RPMI7951 (cell line): ENCODE measurements at regions not wholly inside any gene's neighbourhood (a gene's known extent, or its start where the extent isn't known, plus 50 kb on each side); places are given as distances from the start of the nearest gene placed in this dataset.

Source experiments
- DNase-seq: peaks from one replicate; pipeline ENCODE4 v3.0.0-alpha.2; 2012; ENCODE audit warnings: low read depth

DNA sequence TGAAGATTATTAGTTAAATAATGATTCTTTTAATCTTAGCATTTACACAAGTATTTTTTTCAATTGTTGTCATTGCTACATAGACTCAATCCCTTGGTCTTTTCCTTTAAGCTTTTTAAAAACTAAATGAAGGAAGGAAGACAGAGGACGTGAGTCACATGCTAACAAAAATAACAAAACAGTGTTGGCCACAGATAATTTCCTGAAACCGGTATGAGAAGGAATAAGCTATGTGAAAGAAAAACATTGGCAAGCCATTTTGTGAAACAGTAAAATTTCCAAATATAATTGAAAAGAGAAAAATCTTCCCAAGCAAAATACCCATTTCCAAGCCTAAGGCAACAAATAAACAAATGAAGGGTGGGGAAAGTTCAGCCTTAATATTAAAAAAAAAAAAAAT lies 223.0 kb downstream of the AHR start:
- peak; percentile 84 for DNase-seq

DNA sequence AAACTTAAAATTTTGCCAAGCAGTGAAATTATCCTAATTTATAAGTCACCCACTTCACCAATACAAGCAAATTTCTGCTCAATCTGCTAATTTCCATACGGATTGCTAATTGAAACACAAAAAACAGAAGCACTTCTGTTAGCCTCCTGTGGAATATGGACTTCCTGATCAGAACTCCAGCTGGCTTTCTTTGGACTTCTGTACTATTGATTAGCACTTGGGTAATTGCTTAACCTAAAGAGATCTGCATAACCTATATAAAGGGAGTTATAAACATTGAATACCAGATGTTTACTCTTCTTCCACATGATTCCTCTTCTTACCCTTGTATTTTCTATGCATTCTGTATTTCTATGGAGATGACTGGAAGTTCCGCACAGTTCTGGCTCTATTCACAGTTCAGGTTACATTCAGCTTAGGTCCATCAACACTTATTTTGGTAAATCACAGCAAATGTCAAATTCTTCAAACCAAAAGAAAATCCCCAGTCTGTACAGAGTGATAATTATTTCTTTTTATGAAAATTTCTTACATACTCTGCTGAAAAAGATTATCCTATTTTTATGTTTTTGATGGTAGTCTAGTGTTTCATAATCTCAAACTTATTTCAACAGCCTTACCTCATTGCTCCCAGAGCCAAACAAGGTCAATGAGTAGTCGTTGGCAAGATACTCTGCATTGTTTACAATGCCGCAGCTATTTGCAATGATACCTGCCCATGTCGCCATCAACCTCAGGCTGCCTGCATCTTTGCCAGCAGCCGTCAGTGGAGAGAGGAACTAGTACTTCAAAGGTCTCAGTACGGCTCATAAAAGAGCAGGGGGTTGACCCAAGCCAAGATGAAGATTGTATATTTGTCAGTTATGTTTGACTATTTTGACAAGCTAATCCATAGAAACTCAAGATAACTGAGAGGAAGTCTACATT lies 225.6 kb downstream of the AHR start:
- no peak for DNase-seq

DNA sequence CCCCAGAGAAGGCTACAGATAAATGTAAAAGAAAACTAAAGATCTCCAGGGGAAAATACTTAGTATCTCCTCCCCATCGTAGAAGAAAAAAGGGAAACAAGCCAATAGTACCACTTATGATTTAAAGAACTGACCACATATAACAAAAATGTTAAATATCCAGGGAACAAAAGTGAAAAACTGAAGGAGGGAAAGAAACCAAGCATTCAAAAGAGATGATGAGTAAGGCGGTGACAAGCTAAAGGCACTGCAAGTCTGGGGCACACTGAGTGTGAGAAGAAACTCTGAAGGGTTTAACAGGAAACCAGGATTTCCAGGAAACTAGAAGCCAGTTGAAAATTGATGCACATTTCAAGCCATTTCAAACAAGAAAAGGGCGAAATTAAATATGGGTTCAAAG lies 226.3 kb downstream of the AHR start:
- no peak for DNase-seq

DNA sequence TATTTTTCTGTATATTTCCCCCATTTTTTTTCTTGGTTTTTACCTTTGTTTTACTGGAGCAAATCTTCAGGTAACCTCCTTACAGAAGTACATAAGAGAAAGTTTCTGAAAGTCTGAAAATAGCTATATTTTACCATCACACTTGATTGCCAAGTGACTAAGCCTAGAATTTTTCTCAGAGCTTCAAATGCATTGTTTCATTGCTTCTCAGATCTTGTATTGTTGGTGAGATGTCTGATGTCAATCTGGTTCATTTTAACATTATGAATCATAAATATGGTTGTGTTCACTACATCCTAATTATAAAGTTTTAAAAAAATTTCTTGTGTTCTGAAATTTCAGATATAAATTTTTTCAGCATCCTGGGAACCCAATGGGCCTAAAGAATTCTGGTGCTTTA lies 228.2 kb downstream of the AHR start:
- no peak for DNase-seq

DNA sequence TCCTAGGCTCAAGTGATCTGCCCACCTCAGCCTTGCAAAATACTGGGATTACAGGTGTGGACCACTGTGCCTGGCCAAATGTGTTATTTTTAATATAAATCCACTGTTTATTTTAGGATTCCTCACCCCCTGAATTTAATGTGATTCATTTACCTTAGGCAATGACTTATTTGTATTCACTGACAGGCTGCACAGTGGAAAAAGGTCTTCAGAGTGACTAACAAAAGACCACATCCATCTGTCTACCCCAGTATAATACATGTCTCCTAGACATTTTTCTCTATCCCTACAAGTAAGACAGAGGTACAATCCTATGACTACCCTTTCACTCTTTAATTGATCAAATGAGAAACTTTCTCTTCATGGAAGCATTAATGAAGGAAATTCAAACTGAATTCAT lies 230.2 kb downstream of the AHR start:
- peak; percentile 53 for DNase-seq

DNA sequence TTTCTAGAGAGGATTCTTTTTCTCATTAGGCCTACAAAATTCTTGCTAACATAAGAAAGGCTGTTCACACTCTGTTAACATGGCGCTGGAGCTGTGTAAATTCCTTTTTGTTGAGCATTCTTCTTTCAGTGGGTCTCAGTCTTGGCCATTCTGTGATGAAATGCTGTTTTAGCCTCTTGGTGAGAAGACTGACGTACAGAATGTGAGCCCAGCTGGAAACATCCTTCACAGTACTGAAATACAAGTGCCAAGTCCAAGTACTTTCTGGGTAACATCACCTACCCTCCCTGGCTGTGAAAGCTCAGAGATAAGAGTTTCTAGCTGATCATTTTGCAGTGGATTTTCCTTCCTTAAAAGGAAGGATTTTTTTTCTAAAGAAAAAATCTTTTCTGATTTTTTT lies 231.8 kb downstream of the AHR start:
- no peak for DNase-seq

DNA sequence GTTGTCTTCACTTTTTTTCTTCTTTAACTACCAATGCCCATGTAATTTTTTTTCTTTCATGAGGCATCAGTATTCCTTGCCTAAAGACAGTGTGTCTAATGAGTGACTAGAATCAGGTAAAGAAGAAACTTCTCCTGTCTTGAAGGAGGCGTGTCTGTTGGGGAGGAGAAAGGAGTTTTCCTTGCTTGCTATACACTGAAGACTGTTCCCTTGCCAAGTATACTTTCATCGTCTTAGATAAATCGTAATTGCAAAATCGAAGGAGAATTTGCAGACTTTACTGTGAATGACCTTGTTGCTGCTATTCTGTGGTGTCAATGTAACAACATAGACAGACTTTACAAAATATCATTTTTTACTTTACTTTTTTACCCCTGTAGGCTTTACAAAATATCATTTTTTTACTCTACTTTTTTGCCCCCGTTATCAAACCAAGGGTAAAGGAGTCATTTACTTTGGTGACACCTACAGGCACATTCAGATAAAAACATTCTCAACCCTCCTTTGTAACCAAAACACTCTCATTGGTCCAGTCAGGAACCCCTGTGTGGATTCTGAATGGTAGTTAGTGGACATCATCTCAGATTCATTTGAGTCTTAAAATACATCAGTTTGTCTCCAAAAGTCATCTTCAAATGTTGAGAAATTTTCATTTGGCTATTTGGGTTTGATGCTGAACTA lies 232.4 kb downstream of the AHR start:
- DNase-seq: peak; percentile 51

DNA sequence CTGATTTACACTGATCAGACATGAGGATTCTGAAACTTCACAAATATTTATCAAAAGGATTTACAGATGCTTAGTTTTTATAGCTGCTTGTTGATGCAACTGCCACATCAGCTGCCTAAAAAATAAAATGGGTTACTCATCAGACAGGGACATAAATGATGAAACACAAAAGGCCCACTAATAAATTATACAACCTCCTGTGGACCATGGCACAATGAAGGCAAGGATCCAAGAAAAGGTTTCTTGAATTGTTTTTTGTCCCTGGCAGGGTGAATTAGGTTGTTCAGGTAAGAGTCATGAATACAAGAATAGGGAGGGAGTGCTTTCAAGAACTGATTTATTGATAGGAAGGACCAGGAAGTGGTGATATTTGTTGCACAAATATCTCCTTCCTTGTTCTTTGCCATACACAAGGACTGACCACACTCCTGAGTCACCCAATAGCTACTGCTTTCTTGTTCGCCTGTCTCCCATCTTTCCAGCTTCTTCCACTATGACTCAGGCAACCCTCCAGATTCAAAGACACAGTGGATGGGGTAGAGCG lies 234.5 kb downstream of the AHR start:
- peak; percentile 95 for DNase-seq

DNA sequence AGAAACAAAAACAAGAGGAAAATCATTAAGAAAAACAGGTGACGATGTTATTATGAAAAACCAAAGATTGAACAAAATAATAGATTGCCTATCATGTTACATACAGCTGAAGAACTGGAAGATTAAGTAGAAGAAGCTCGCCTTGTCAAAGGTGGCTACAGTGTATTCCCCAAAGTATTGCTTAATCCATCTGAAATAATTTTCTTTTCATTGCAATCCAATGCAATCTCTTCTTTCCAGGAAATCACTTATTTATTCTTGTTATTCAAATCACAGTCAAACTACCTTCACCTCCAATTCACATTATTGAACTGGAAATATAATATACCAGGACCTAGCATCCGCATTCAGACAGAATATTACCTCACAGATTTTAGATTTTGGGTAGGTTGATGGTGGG lies 235.9 kb downstream of the AHR start:
- DNase-seq: no peak

DNA sequence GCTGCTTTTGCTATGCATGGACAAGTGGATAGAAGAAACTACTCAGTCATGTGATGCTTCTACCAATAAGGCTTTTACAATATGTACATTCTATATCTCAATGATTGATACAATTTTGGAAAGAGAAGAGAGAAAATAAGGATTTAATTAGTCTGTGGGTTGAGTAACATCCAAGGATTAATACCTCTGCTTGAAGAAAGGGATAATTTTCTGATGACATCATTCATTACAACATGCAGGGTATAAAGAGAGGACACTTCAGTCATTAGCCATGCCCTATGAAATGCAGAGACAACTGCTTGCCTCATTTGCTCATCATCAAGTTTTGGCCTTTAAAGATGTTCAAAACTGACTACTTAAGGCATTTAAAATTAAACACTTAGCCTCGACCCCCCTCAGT lies 237.3 kb downstream of the AHR start:
- peak; percentile 20 for DNase-seq

DNA sequence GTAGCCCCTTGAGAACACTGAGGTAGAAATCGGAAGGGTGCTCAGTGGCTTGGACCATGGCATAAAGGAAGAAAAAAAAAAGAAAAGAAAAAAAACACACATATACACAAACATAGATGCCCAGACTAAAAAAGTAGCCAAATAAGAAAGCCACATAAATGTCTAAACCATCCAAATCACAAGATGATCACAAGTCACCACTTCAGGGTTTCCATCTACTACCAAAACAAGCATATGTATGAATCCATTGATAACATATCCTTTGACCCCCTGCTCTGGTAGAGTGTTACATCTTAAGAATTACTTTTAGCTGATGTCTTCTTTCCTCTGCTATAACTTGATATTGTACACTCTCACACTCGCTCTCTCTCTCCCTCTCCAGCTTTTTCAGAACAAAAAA lies 245.9 kb downstream of the AHR start:
- no peak for DNase-seq

DNA sequence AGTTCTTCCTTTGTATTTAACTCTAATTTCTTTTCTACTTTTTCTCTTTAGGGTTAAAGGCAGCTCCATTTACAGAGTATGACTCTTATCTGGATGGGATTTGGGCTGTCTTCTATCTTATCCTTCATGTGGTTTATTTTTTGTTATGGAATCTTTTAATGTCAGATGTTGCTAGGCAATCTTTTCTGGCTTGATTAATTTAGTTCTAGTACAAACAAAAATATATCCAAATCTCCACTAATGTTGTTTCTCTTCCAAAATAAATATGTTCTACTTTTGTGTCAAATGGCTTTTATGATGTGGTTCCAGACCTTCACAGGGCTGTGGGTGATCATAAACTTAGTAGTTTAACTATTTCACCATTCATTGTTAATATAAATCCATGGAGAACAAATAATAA lies 246.9 kb downstream of the AHR start:
- DNase-seq: peak; percentile 30

DNA sequence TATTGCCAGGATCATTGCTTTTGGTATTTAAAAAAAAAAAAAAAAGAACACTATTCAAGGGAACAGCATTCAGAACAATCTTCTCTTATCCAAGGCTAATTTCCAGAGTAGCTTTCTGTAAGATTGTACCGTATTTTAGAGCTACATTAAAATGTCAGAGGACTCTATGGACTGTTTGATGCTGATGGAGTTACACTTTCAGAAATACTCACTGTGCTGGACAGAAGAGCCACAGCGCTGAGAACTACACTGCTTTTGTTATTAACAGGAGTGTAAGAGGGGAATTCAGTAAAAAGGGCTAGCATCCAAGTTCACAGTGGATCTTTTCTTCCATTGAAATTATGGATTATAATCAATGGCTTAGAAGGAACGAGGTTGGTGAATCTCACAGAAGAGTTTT lies 247.7 kb downstream of the AHR start:
- DNase-seq: no peak

DNA sequence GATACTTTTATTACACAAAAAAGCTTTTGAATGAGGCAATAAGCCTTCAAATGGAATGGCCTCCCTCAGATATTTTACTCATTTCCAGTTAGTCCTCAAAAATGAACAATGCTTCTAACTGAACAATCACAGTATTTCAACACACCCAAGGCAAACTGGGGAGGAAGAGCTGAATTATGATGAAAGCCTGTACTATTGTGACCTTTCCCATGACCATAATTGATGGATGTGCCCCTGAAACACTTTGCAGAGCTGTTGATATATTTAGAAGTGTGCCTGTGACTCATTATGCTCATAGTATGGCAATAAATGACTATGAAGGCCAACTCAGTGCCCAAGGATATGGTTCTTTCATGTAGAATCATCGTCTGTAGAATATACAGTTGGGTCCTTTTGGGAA lies 248.1 kb downstream of the AHR start:
- peak; percentile 90 for DNase-seq

DNA sequence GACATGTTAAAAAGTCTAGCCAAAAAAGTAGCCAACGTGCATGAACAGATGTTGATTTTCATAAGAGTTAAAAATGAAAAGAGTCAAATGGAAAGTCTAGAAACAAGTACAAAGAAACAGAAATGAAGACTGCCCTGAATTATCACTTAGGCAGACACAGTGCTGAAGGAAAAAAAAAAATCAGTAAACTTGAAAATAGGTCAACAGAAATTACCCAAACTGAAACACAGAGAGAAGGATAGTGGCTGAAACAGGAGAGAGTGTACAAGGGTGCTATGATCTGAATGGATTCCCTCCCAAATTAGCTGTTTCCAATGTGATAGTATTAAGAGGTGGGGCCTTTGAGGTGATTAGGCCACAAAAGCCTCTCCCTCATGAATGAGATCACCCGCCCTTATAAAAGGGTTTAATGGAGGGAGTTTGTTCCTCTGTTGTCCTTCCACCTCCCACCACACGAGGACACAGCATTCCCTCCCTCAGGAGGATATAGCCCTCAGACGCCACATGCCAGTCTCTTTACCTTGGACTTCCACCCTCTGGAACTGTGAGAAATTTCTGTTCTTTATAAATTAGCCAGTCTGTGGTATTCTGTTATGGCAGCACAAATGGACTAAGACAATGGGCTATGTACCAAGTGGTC lies 249.7 kb downstream of the AHR start:
- DNase-seq: no peak

DNA sequence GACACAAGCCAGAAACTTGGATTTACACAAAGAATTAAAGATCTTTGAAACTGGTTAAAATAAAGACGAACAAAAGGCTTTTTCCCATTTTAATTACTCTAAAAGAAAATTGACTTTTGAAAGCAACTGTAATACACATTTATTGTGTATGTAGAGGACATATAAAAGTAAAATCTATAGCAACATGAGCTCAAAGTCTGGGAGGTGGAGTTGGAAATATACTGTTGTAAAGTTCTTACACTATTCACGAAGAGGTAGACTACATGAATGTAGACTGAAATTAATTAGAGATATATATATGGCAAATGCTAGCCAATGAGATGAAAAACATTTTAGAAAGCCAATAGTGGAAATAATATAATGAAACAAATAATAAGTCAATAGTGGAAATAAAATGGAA lies 251.0 kb downstream of the AHR start:
- DNase-seq: no peak

DNA sequence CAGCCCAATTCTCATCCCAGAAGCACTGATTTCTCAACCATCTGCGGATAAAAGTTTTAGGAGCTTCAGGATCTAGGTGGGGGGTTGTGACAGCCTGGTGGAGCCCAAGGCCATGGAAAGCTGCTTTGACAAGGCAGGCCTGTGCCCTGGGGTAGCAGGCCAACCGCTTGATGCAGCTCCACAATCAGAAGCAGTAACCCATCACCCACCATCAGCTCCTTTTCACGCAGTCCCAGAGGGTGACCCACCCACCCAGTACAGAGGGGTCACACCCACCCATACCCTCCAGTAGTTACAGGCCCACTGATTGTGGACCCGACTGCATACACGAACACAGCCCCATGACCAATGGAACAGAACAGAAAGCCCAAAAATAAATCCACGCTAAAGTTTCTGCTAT lies 253.9 kb downstream of the AHR start:
- DNase-seq: no peak

DNA sequence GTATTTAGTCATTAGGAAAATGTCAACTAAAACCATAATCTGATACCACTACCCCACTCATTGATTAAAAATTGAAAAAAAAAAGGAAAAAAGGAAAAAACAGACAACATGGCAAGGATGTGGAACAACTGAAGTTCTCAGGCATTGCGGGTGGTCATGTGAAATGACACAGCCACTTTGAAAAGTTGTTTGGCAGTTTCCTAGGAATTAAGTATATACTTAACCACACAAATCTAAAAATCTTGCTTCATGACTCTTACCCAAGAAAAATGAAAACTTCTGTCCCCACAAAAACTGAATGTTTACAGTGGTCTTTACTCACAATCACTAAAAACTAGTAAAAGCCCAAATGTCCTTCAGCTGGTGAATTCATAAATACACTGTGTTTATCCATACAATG lies 254.5 kb downstream of the AHR start:
- DNase-seq: no peak

DNA sequence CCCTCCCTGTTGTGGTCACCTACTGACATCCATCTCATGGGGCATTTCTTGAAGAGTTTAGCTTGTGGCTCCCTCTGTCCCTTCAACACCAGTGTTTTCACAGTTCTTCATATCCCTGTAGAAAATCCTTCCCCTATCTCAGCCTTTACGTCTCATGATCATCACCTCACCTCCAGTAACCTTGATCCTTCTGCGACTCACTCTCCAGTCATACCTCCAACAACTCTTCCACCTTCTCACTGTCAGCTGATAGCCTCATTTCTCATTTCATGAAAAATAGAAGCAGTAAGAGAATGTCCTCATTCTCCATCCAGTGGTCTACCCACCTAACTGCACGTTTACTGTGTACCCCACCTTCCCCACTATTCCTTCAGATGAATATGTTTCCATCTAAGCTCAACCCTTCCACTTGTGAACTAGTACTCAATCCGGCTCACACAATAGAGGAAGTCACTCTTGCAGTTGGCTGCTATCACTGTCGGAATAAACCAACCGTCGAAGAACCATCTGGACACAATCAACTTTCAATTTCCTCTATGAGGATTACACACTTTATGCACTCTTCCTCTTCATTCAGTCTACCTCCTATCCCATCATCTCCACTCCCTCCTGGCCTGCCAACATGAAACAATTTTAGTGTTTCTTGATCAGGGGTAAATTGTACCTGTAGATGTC lies 256.0 kb downstream of the AHR start:
- no peak for DNase-seq

DNA sequence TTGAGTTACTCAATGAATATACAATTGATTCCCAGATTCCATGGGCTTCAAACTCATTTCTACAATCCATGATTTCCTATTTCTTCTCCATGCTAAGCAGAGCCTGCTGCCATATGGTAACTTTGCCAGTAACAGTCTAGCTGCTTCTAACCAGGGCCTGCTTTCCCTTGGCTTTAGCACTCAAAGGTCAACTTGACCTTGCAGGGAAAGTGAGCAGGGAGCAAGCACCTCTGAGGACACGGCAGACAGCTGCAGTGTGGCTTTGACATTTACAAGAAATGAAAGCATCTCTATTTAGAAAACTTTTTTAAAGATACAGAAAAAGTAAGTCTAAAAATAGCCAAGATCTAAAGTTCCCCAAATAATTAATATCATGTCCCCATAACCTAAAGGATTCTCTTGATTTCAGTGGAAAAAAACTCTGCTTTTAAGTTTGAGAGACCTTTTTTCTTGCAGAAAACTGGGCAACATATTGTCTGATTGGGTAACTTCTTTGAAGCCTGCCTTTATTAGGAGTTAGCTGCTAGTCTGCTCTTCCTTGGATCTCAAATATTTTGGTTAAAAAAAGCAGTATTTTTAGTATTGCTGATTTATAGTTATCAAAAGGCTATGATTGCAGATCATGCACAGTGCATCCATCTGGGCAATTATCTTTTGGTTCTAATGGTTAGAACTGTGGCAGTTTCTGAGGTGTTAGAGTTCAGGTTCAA lies 257.9 kb downstream of the AHR start:
- no peak for DNase-seq

DNA sequence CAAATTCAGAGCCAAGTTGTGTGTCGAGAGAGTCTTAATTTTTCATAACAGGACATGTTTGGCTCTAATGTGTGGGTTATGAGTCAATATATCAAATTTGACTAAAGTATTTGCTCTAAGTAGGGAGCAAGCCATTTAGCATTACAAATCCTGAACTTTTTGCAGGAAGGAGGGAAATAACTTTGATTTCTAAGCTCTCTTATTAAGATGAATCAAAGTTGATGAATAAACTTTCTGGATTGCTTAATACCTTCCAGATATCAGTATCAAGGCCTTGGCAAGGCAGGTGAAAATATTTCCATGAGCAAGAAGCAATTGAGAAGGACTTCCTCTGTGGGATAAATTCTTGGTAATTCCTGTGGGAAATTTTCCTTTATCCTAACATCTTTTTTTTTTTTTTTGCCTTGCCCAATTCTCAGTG lies 258.8 kb downstream of the AHR start:
- no peak for DNase-seq
